Neural cell (in vitro differentiated cells): ENCODE measurements at regions not wholly inside any gene's neighbourhood (a gene's known extent, or its start where the extent isn't known, plus 50 kb on each side); places are given as distances from the start of the nearest gene placed in this dataset.

Source experiments
- H2AFZ ChIP-seq: fragments of 200-600, 300-800 bp; sonication (generic), shearing (Covaris generic); 2 replicates; pipeline ENCODE4 v1.6.0; 2014; ENCODE audit warnings: low read depth, mild to moderate bottlenecking, antibody characterized with exemption, low read length, moderate library complexity
- H3F3A ChIP-seq: fragments of 200-600 bp; shearing (Covaris generic); 2 replicates; pipeline ENCODE4 v1.6.1; 2016; ENCODE audit warnings: mild to moderate bottlenecking, moderate library complexity, mixed read lengths, antibody characterized with exemption, low read length; ENCODE audit not compliant: insufficient read depth, poor library complexity, severe bottlenecking
- H3K27ac ChIP-seq: fragments of 200-600, 300-800 bp; sonication (generic), shearing (Covaris generic); 2 replicates; pipeline ENCODE4 v1.5.1; 2014; ENCODE audit warnings: mild to moderate bottlenecking, low read length, moderate library complexity
- H3K27me3 ChIP-seq: fragments of 300-800, 200-600 bp; sonication (generic), shearing (Covaris generic); 2 replicates; pipeline ENCODE4 v1.6.0; 2014; ENCODE audit warnings: mild to moderate bottlenecking, low read depth, low read length, moderate library complexity; ENCODE audit not compliant: insufficient read depth
- H3K36me3 ChIP-seq: fragments of 300-800, 200-600 bp; sonication (generic), shearing (Covaris generic); 2 replicates; pipeline ENCODE4 v1.5.1; 2014; ENCODE audit warnings: mild to moderate bottlenecking, antibody characterized with exemption, low read length, moderate library complexity; ENCODE audit not compliant: insufficient read depth
- H3K4me2 ChIP-seq: fragments of 300-800, 200-600 bp; sonication (generic), shearing (Covaris generic); 2 replicates; pipeline ENCODE4 v1.6.0; 2014; ENCODE audit warnings: mild to moderate bottlenecking, low read length
- H3K4me3 ChIP-seq: fragments of 300-800, 200-600 bp; sonication (generic), shearing (Covaris generic); 2 replicates; pipeline ENCODE4 v1.5.1; 2014; ENCODE audit warnings: mild to moderate bottlenecking, low read length, moderate library complexity
- H3K79me2 ChIP-seq: fragments of 200-600 bp; shearing (Covaris generic); replicated peaks from 2 replicates; pipeline ENCODE4 v1.6.0; 2014; ENCODE audit warnings: mild to moderate bottlenecking, low read length, moderate library complexity; ENCODE audit not compliant: insufficient read depth
- H3K9ac ChIP-seq: fragments of 300-800, 200-600 bp; sonication (generic), shearing (Covaris generic); 2 replicates; pipeline ENCODE4 v1.6.1; 2016; ENCODE audit warnings: mild to moderate bottlenecking, low read length, mixed read lengths
- H3K9me2 ChIP-seq: fragments of 200-600 bp; shearing (Covaris generic); 2 replicates; pipeline ENCODE4 v1.6.1; 2016; ENCODE audit warnings: mild to moderate bottlenecking, low read length, mixed read lengths; ENCODE audit not compliant: insufficient read depth
- H3K9me3 ChIP-seq: fragments of 200-600, 300-800 bp; sonication (generic), shearing (Covaris generic); 2 replicates; pipeline ENCODE4 v1.6.1; 2016; ENCODE audit warnings: mild to moderate bottlenecking, mixed run types, low read length, moderate library complexity, mixed read lengths
- H4K20me1 ChIP-seq: fragments of 200-600 bp; shearing (Covaris generic); 2 replicates; pipeline ENCODE4 v1.6.1; 2016; ENCODE audit warnings: mild to moderate bottlenecking, mixed run types; ENCODE audit not compliant: insufficient read depth
- EP300 ChIP-seq: fragments of 450-650 bp; conservative IDR thresholded peaks from 2 replicates; pipeline ENCODE4 v1.6.1; 2014; ENCODE audit warnings: antibody characterized with exemption, mild to moderate bottlenecking, moderate library complexity; ENCODE audit not compliant: poor library complexity, severe bottlenecking
- EZH2 ChIP-seq: fragments of 200-600, 300-800 bp; shearing (Covaris generic), sonication (generic); IDR thresholded peaks from 2 replicates; pipeline ENCODE4 v1.6.1; 2014; ENCODE audit warnings: antibody characterized with exemption, low read length, borderline replicate concordance, mild to moderate bottlenecking; ENCODE audit not compliant: insufficient read depth, poor library complexity, severe bottlenecking
- MXI1 ChIP-seq: fragments of 450-650 bp; conservative IDR thresholded peaks from 2 replicates; pipeline ENCODE4 v1.6.1; 2014; ENCODE audit warnings: antibody characterized with exemption, mild to moderate bottlenecking; ENCODE audit not compliant: poor library complexity, severe bottlenecking
- POLR2AphosphoS5 ChIP-seq: IDR thresholded peaks from 2 replicates; pipeline ENCODE4 v1.6.1; 2012
- SMC3 ChIP-seq: fragments of 450-650 bp; conservative IDR thresholded peaks from 2 replicates; pipeline ENCODE4 v1.6.1; 2014; ENCODE audit warnings: antibody characterized with exemption, mild to moderate bottlenecking, moderate library complexity; ENCODE audit not compliant: poor library complexity
- TAF1 ChIP-seq: IDR thresholded peaks from 2 replicates; pipeline ENCODE4 v1.6.1; 2012; ENCODE audit warnings: low read depth
- small RNA-seq, 3 experiments: library from RNA; depleted of rRNA; stranded (forward); fragments of <200 nt; gene quantifications; one replicate each; pipeline ENCODE3, GENCODE V24; 2012
- TF ChIP-seq, protein P1 (sequence below): IDR thresholded peaks from 2 replicates; pipeline ENCODE4 v1.6.1; 2012; ENCODE audit warnings: borderline replicate concordance
- TF ChIP-seq, protein P2 (sequence below): fragments of 450-650 bp; IDR thresholded peaks from 2 replicates; pipeline ENCODE4 v1.5.1; 2014; ENCODE audit warnings: antibody characterized with exemption, mild to moderate bottlenecking, moderate library complexity; ENCODE audit not compliant: poor library complexity, severe bottlenecking

DNA sequence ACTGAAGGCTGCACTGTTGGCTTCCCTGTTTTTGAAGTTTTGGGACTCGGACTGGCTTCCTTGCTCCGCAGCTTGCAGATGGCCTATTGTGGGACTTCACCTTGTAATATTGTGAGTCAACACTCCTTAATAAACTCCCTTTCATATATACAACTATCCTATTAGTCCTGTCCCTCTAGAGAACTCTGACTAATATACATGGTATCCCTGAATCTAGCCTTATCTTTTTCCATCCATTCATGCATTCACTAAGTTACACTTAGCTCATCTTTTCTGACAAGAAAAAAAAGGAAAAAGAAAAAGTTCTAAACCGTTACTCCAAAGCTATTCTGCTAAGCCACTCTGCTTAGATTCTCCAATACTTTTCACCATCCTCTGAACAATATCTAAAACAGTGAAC, 1260.2 kb upstream of the PCDH7 start:
- no peaks in the 10 kb centered on the region for H3K36me3 ChIP-seq
- TF ChIP-seq SMC3: no peak
- no peak overlapping the region for H3K9ac ChIP-seq
- no peaks in the 10 kb centered on the region for H3K9me2 ChIP-seq
- H4K20me1 ChIP-seq: no peaks in the 10 kb centered on the region
- no peaks in the 10 kb centered on the region for H3K79me2 ChIP-seq
- H3F3A ChIP-seq: no peaks in the 10 kb centered on the region
- no peaks in the 10 kb centered on the region for H3K9me3 ChIP-seq
- H2AFZ ChIP-seq: no peak overlapping the region
- no peak overlapping the region for H3K27ac ChIP-seq
- H3K27me3 ChIP-seq: no peaks in the 10 kb centered on the region
- H3K4me2 ChIP-seq: no peak overlapping the region
- H3K4me3 ChIP-seq: no peak overlapping the region

DNA sequence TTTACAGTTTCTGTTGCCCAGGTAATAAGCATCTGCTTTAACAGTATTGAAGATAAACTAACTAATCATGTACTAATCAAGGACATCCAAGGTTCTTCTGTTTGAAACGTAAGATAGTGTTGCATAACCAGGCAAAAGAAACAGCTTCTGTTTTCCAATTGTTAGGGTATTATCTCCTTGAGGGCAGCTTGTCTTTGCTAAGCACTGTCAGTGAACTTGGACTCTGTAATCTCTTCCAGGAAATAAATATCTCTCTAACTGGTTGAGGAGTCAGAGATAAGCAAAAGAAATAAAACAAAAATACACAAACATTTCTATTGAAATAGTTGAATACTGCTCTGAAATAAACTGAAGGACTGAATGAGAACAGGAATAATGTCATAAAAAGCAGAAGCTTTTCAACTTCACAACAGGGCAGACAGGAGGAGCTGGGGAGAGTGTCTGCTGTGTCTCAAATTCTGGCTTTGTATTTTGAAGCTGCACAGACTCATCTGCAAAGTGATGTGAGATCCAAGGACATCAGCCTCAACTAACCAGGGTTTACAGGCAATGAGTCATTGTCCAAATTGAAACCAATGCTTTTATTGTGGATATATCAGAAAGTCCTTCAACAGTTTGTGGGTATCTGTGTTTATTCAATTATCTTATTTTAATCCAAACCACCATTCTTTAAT, 1253.0 kb upstream of the PCDH7 start:
- Histone ChIP-seq H3K36me3 (no peaks in the 10 kb centered on the region), H3K27ac (no peak overlapping the region), H3K9me3 (no peaks in the 10 kb centered on the region), H2AFZ (no peak overlapping the region), H3K9me2 (no peaks in the 10 kb centered on the region), H3F3A (no peaks in the 10 kb centered on the region), H3K27me3 (no peaks in the 10 kb centered on the region), H3K79me2 (no peaks in the 10 kb centered on the region), H3K9ac (no peak overlapping the region), H4K20me1 (no peaks in the 10 kb centered on the region), H3K4me2 (no peak overlapping the region), H3K4me3 (no peak overlapping the region)
- TF ChIP-seq, protein P1, sequence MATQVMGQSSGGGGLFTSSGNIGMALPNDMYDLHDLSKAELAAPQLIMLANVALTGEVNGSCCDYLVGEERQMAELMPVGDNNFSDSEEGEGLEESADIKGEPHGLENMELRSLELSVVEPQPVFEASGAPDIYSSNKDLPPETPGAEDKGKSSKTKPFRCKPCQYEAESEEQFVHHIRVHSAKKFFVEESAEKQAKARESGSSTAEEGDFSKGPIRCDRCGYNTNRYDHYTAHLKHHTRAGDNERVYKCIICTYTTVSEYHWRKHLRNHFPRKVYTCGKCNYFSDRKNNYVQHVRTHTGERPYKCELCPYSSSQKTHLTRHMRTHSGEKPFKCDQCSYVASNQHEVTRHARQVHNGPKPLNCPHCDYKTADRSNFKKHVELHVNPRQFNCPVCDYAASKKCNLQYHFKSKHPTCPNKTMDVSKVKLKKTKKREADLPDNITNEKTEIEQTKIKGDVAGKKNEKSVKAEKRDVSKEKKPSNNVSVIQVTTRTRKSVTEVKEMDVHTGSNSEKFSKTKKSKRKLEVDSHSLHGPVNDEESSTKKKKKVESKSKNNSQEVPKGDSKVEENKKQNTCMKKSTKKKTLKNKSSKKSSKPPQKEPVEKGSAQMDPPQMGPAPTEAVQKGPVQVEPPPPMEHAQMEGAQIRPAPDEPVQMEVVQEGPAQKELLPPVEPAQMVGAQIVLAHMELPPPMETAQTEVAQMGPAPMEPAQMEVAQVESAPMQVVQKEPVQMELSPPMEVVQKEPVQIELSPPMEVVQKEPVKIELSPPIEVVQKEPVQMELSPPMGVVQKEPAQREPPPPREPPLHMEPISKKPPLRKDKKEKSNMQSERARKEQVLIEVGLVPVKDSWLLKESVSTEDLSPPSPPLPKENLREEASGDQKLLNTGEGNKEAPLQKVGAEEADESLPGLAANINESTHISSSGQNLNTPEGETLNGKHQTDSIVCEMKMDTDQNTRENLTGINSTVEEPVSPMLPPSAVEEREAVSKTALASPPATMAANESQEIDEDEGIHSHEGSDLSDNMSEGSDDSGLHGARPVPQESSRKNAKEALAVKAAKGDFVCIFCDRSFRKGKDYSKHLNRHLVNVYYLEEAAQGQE: no peak
- TF ChIP-seq, protein P2, sequence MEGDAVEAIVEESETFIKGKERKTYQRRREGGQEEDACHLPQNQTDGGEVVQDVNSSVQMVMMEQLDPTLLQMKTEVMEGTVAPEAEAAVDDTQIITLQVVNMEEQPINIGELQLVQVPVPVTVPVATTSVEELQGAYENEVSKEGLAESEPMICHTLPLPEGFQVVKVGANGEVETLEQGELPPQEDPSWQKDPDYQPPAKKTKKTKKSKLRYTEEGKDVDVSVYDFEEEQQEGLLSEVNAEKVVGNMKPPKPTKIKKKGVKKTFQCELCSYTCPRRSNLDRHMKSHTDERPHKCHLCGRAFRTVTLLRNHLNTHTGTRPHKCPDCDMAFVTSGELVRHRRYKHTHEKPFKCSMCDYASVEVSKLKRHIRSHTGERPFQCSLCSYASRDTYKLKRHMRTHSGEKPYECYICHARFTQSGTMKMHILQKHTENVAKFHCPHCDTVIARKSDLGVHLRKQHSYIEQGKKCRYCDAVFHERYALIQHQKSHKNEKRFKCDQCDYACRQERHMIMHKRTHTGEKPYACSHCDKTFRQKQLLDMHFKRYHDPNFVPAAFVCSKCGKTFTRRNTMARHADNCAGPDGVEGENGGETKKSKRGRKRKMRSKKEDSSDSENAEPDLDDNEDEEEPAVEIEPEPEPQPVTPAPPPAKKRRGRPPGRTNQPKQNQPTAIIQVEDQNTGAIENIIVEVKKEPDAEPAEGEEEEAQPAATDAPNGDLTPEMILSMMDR: no peak
- TF ChIP-seq POLR2AphosphoS5: no peak
- TF ChIP-seq EP300: no peak
- TF ChIP-seq EZH2: no peak
- TF ChIP-seq MXI1: no peak
- TF ChIP-seq SMC3: no peak
- TF ChIP-seq TAF1: no peak

Small RNA genes in the stretch of these regions (small RNA-seq; reads per million reads assigned to genes)
- gene RF00019: 0 to 1.2 (median 0) reads per million in 3 experiments
- 0 reads per million in 3 experiments for gene RN7SL101P
